IPS-18a (cell line): ENCODE measurements at regions not wholly inside any gene's neighbourhood (a gene's known extent, or its start where the extent isn't known, plus 50 kb on each side); places are given as distances from the start of the nearest gene placed in this dataset.
"Not testable (repeated sequence)": the region's sequence is repeated elsewhere in the genome, so short reads cannot be mapped to it uniquely, and the experiment has no call there.

Source experiments
- H3K27ac ChIP-seq: one replicate; pipeline ENCODE4 v1.5.1; 2013; ENCODE audit warnings: low read length
- H3K27me3 ChIP-seq: one replicate; pipeline ENCODE4 v1.6.1; 2013; ENCODE audit warnings: mild to moderate bottlenecking, low read length; ENCODE audit not compliant: control insufficient read depth, insufficient read depth
- H3K36me3 ChIP-seq: one replicate; pipeline ENCODE4 v1.6.1; 2013; ENCODE audit warnings: low read depth, low read length; ENCODE audit not compliant: control insufficient read depth
- H3K4me1 ChIP-seq: one replicate; pipeline ENCODE4 v1.6.1; 2013; ENCODE audit warnings: low read depth, low read length; ENCODE audit not compliant: control insufficient read depth
- H3K4me3 ChIP-seq: one replicate; pipeline ENCODE4 v1.5.1; 2013; ENCODE audit warnings: low read length
- H3K9ac ChIP-seq: one replicate; pipeline ENCODE4 v1.6.1; 2013; ENCODE audit warnings: mild to moderate bottlenecking, low read length, moderate library complexity
- H3K9me3 ChIP-seq: one replicate; pipeline ENCODE4 v1.6.1; 2013; ENCODE audit warnings: low read depth, low read length; ENCODE audit not compliant: control insufficient read depth

DNA sequence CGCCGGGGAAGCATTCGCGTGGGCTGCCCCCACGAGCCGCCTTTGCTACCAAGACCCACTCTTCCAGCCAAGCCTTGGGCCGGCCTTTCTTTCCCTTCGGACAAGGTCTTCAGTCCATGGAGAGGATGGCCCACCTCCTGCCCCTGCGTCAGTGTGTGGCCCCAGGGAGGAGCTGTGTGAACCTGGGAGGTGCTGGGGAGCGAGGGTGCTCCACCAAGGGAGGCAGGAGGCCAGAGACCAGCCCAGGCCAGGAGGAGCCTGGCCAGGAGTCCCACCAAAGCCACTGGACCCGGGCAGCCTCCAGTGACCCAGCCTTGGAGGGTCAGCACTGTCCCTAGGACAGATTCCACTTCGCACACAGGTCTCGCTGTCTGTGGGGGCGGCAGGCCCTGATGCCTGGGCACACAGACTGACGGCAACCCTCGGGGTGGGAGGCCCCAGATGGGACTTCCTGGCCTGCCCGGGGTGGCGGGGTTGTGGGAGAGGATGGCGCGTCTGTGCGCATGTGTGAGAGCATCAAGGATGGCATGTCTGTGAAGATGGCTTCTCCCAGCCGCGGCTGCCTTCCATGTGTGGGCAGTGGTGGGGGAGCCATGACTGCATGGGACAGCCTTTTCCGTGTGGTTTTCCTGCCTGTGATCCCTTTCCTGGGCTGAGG is 113.3 kb upstream of the LPCAT1 start:
- Histone ChIP-seq H3K4me1 (peaks cover 3% of the 10 kb centered on the region), H3K27ac (no peak overlapping the region), H3K9me3 (no peaks in the 10 kb centered on the region), H3K4me3 (no peak overlapping the region), H3K36me3 (no peaks in the 10 kb centered on the region), H3K9ac (no peak overlapping the region), H3K27me3 (peaks cover 5% of the 10 kb centered on the region)

DNA sequence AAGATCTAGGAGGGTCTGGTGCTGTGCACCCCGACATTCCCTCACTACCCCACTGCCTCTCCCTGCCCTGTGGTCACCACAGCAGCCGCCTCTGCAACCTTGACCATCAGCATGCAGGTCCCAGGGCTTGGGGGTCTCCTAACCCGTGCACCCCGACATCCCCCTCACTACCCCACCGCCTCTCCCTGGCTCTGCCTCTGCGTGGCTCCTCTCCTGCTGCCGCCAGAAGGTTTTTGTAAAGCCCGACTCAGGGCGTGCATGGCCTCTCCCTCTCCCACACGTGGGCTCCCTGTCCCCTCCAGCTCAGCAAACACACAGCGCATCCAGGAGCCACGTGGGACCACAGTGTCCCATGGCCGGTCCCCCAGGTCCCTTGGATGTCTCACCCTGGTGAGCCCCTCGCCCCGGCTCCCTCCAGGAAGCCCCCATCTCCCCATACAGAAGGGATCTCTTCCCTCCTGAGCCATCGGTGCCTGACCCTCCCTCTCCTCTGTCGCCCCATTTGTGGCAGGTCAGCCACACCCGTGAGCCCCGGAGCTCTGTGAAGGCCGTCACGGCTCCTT is 112.5 kb upstream of the LPCAT1 start:
- not testable (repeated sequence) for H3K9ac ChIP-seq, H3K27ac ChIP-seq, H3K4me3 ChIP-seq, H3K27me3 ChIP-seq, H3K36me3 ChIP-seq, H3K4me1 ChIP-seq, H3K9me3 ChIP-seq

DNA sequence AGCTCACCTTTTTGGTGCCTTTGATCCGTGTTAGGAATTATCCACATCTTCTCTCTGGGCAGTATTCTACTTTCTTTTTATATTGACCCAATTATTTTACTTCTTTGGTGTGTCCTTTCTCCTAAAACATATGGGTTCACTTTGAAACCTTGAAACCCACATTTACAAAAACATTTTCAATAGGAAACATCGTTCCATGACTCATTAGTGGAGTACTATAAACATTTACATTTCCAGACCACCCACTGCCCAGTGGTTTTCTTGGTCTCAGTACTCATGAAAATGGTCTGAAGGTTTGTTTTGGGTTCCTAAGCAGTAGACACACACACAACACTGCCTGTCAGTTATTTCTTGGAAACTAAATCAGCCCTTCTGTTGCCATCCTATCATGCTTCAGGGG is 111.7 kb upstream of the LPCAT1 start:
- not testable (repeated sequence) for H3K27me3 ChIP-seq, H3K9ac ChIP-seq, H3K4me1 ChIP-seq, H3K9me3 ChIP-seq, H3K27ac ChIP-seq, H3K36me3 ChIP-seq, H3K4me3 ChIP-seq

DNA sequence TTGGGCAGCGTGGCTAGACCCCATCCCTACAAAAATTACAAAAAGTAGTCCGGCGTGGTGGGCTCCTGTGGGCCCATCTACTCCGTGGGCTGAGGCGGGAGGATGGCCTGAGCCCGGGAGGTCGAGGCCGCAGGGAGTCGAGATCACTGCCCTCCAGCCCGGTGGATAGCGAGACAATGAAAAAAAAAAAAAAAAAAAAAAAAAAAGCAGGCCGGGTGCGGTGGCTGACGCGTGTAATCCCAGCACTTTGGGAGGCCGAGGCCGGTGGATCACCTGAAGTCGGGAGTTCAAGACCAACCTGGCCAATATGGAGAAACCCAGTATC is 110.5 kb upstream of the LPCAT1 start:
- H3K27me3 ChIP-seq = no peaks in the 10 kb centered on the region
- H3K9me3 ChIP-seq = no peaks in the 10 kb centered on the region
- H3K9ac ChIP-seq = peak overlapping the region; percentile 42
- H3K36me3 ChIP-seq = no peaks in the 10 kb centered on the region
- H3K27ac ChIP-seq = no peak overlapping the region
- H3K4me1 ChIP-seq = no peaks in the 10 kb centered on the region
- peak overlapping the region; percentile 65 for H3K4me3 ChIP-seq

DNA sequence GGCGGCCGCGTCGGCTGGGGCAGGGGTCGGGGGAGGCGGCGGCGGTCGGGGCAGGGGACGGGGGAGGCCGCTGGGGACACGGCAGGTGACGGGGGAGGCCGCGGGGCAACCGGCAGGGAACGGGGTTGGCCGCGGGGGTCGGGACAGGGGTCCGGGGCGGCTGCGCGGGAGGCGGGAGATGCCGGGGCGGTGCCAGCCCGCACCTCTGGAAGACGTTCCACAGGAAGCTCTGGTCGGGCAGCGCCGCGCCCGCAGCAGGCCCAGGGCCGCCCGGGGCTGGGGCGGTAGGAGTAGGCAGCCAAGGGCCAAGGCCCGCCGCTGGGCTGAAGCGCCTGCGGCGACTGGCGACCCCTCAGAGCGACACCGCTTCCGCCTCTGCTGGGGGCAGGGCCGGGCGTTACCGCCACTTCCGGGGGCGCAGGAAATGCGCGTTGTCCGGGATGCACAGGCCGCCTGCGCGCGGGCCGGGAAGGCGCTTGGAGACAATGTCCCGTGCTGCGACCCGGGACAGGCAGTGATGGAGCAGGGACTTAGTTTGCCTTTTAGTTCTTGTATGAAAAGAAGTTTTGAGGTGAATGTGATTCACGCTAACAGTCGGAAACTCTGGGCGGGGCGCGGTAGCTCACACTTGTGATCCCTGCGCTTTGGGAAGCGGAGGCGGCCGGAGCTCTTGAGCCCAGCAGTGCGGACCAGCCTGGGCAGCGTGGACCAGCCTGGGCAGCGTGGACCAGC is 110.0 kb upstream of the LPCAT1 start:
- H3K9me3 ChIP-seq = no peaks in the 10 kb centered on the region
- peak overlapping the region; percentile 42 for H3K9ac ChIP-seq
- H3K27ac ChIP-seq = no peak overlapping the region
- H3K27me3 ChIP-seq = no peaks in the 10 kb centered on the region
- H3K36me3 ChIP-seq = no peaks in the 10 kb centered on the region
- H3K4me3 ChIP-seq = peak overlapping the region; percentile 65
- no peaks in the 10 kb centered on the region for H3K4me1 ChIP-seq

DNA sequence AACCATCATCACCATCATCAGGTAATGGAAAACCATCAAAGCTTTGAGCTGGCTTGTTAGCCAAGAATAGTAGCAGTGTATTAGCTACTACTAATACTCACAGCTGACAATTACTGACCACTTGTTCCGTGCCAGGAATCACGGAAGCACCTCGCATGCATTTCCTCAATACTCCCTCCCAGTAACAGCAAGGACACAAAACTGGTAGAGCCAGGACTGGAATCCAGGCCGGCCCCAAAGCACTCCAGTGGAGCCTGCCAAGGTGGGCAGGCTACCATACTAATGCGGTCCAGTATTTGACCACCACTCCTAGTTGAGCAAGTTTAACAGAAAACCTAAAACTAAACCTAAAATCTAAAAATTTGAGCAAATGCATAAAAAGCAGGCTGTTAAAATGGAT is 107.2 kb upstream of the LPCAT1 start:
- H3K9me3 ChIP-seq, H3K27me3 ChIP-seq, H3K4me3 ChIP-seq, H3K9ac ChIP-seq, H3K36me3 ChIP-seq, H3K4me1 ChIP-seq, H3K27ac ChIP-seq: not testable (repeated sequence)

DNA sequence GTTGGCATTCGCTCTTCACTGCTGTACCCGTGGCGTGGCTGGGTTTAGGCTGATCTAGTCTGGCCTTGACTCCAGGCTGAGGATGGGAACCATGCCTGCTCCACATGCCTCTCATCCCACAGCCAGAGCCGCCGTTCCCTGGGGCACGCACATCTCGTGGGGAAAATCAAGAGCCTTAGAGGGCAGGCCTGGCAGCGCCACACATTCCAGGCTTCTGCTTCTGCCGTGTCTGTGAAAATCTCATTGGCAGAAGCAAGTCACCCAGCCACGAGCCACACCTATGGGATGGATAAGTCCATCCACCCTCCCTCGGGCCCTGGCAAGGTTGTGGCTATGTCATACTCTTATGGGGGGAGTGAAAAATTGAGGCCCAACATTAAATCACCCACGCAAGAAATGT is 102.6 kb upstream of the LPCAT1 start:
- H3K4me1 ChIP-seq, H3K4me3 ChIP-seq, H3K27ac ChIP-seq, H3K27me3 ChIP-seq, H3K9me3 ChIP-seq, H3K9ac ChIP-seq, H3K36me3 ChIP-seq: not testable (repeated sequence)

DNA sequence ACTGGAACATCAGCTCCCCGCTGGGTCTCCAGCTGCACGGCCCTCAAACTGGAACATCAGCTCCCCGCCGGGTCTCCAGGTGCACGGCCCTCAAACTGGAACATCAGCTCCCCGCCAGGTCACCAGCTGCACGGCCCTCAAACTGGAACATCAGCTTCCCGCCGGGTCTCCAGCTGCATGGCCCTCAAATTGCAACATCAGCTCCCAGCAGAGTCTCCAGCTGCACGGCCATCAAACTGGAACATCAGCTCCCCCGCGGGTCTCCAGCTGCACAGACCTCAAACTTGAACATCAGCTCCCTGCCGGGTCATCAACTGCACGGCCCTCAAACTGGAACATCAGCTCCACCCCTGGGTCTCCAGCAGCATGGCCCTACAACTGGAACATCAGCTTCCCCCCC is 95.8 kb upstream of the LPCAT1 start:
- not testable (repeated sequence) for H3K36me3 ChIP-seq, H3K9ac ChIP-seq, H3K9me3 ChIP-seq, H3K27me3 ChIP-seq, H3K27ac ChIP-seq, H3K4me3 ChIP-seq, H3K4me1 ChIP-seq

DNA sequence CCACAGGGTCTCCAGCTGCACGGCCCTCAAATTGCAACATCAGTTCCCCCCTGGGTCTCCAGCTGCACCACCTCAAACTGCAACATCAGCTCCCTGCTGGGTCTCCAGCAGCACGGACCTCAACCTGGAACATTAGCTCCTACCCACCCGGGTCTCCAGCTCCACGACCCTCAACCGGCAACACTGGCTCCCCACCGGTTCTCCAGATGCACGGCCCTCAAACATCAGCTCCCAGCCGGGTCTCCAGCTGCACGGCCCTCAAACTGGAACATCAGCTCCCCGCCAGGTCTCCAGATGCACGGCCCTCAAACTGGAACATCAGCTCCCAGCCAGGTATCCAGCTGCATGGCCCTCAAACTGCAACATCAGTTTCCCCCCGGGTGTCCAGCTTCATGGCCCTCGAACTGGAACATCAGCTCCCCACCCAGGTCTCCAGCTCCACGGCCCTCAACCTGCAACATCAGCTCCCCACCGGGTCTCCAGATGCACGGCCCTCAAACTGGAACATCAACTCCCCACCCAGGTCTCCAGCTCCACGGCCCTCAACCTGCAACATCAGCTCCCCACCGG is 94.6 kb upstream of the LPCAT1 start:
- not testable (repeated sequence) for H3K27ac ChIP-seq, H3K36me3 ChIP-seq, H3K9me3 ChIP-seq, H3K4me1 ChIP-seq, H3K9ac ChIP-seq, H3K27me3 ChIP-seq, H3K4me3 ChIP-seq

DNA sequence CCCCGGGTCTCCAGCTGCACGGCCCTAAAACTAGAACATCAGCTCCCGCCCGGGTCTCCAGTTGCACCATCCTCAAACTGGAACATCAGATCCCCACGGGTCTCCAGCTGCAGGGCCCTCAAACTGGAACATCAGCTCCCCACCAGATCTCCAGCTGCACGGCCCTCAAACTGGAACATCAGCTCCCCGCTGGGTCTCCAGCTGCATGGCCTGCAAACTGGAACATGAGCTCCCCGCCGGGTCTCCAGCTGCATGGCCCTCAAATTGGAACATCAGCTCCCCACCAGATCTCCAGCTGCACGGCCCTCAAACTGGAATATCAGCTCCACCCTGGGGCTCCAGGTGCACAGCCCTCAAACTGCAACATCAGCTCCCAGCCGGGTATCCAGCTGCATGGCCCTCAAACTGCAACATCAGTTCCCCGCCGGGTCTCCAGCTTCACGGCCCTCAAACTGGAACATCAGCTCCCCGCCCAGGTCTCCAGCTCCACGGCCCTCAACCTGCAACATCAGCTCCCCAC is 93.5 kb upstream of the LPCAT1 start:
- not testable (repeated sequence) for H3K4me1 ChIP-seq, H3K9ac ChIP-seq, H3K9me3 ChIP-seq, H3K4me3 ChIP-seq, H3K36me3 ChIP-seq, H3K27ac ChIP-seq, H3K27me3 ChIP-seq

DNA sequence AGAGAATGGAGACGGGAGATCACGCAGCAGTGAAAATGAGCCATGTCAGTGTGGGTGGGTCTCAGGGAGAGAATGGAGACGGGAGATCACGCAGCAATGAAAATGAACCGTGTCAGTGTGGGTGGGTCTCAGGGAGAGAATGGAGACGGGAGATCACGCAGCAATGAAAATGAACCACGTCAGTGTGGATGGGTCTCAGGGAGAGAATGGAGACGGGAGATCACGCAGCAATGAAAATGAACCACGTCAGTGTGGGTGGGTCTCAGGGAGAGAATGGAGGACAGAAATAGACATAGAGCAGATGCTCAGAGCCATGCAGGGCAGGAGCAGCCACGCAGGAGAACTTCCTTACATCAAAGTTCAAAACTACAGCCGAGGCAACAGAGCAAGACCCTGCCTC is 89.8 kb upstream of the LPCAT1 start:
- H3K27ac ChIP-seq = not testable (repeated sequence)

DNA sequence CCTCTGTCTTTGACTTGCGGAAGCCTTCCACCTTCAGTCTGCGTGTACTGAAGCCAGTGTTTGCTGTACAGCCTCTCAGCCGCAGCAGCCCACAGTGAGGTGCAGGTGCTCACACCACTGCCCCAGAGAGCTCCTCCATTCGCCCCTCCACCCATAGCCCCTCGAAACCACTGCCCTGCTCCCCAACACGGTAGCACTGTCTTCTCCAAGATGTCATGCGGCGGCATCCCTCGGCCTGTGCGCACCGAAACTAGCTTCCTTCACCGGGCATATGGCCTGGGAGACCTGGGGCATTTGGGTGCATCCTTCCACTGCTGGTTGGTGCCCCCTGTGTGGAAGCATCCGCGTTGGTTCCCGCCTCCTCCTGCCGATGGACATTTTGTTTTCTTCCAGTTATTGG is 86.8 kb upstream of the LPCAT1 start:
- not testable (repeated sequence) for H3K9ac ChIP-seq, H3K27ac ChIP-seq, H3K36me3 ChIP-seq, H3K9me3 ChIP-seq, H3K4me3 ChIP-seq, H3K27me3 ChIP-seq
- H3K4me1 ChIP-seq = peaks cover 12% of the 10 kb centered on the region

More for the DNA sequence above, 89.8 kb upstream of the LPCAT1 start:
- H3K9me3 ChIP-seq, H3K27me3 ChIP-seq, H3K36me3 ChIP-seq, H3K4me1 ChIP-seq, H3K9ac ChIP-seq, H3K4me3 ChIP-seq: not testable (repeated sequence)
